Left lung (tissue), 4 donors: ENCODE measurements at regions not wholly inside any gene's neighbourhood (a gene's known extent, or its start where the extent isn't known, plus 50 kb on each side); places are given as distances from the start of the nearest gene placed in this dataset.

Source experiments
- ATAC-seq: fragments of 200-7000 bp; cut with Tn5 transposase; one replicate; pipeline ENCODE4 v1.9.1; 2020; ENCODE audit warnings: moderate library complexity
- DNase-seq, 4 donors: peaks; one replicate each; pipeline ENCODE4 v3.0.0-alpha.2; 2013 to 2020
- H3K27ac ChIP-seq, 2 donors: fragments of 200-600 bp; sonication (generic) in 1 of 2; one replicate each; pipeline versions ENCODE4 v1.5.0 to v1.8.0; 2020 to 2021
- H3K27me3 ChIP-seq, 2 donors: fragments of 200-600 bp; sonication (generic) in 1 of 2; one replicate each; pipeline versions ENCODE4 v1.5.0 to v1.8.0; 2020 to 2021
- H3K36me3 ChIP-seq, 2 donors: fragments of 200-600 bp; sonication (generic) in 1 of 2; one replicate each; pipeline versions ENCODE4 v1.5.0 to v1.8.0; 2020 to 2021
- H3K4me1 ChIP-seq, 2 donors: fragments of 200-600 bp; one replicate each; pipeline ENCODE4 v1.8.0; 2021
- H3K4me3 ChIP-seq, 2 donors: fragments of 200-600 bp; sonication (generic) in 1 of 2; one replicate each; pipeline versions ENCODE4 v1.5.0 to v1.8.0; 2020 to 2021; ENCODE audit warnings: mild to moderate bottlenecking in 1 of 2
- H3K9me3 ChIP-seq, 2 donors: fragments of 200-600 bp; sonication (generic) in 1 of 2; one replicate each; pipeline versions ENCODE4 v1.5.0 to v1.8.0; 2020 to 2021
- intact Hi-C, 2 donors: fragments of 100-400 bp; cut with DNase I; formaldehyde crosslinking; loops; one replicate each; pipeline versions ENCODE4 v1.11.2 to v1.14.2; 2022
- TF ChIP-seq, protein P1 (sequence below), 2 donors: fragments of 200-600 bp; sonication (generic) in 1 of 2; IDR thresholded peaks; one replicate each; pipeline versions ENCODE4 v1.5.0 to v1.8.0; 2021; ENCODE audit warnings: antibody characterized with exemption in 2 of 2
- donor health status: DM: no; HTN: yes; CAD: no.
- donor health status: DM: no; HTN: no; CAD: no.

DNA sequence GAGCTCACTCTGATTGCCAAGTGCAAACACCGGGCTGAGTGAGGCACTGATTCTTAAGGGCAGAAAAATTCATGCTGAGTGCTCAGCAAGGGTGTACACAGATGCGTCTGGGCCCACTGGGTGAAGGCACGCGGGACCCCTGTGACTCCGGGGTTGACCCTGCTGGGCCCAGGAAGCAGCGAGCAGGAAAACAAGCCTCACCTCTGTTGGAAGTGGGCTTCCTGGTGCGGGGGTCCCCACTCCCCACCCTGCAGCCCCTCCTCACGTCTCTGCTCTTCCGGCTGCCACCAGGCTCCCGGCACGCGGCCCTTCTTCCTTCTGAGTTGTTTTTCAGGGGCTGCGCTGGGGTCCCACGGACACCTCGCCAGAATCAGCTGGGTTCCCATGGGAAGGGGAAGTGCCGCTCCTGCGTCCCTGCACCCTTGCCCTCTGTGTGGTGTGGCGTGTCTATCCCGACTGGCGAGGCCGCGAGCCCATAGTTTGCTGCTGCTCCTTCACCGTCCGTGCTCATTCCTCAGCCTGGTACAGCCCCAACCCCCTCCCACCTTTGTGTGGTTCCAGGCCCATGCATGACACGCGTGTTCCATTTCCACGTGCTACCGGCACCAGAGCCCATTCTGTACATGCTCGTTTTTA, 80.6 kb upstream of the BHLHE23 start:
- peak in 2 of 4 donors; percentile 12 to 50 for DNase-seq
- no peaks in the 10 kb centered on the region for H3K36me3 ChIP-seq
- no peak overlapping the region for H3K4me3 ChIP-seq
- H3K9me3 ChIP-seq: no peaks in the 10 kb centered on the region
- intact Hi-C loops: no loop called here
- H3K4me1 ChIP-seq: no peaks in the 10 kb centered on the region
- no peak for ATAC-seq
- TF ChIP-seq, protein P1, sequence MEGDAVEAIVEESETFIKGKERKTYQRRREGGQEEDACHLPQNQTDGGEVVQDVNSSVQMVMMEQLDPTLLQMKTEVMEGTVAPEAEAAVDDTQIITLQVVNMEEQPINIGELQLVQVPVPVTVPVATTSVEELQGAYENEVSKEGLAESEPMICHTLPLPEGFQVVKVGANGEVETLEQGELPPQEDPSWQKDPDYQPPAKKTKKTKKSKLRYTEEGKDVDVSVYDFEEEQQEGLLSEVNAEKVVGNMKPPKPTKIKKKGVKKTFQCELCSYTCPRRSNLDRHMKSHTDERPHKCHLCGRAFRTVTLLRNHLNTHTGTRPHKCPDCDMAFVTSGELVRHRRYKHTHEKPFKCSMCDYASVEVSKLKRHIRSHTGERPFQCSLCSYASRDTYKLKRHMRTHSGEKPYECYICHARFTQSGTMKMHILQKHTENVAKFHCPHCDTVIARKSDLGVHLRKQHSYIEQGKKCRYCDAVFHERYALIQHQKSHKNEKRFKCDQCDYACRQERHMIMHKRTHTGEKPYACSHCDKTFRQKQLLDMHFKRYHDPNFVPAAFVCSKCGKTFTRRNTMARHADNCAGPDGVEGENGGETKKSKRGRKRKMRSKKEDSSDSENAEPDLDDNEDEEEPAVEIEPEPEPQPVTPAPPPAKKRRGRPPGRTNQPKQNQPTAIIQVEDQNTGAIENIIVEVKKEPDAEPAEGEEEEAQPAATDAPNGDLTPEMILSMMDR (IDR thresholded peaks at IDR 0.05): no peak
- no peak overlapping the region for H3K27ac ChIP-seq
- peaks cover 0 to 97% of the 10 kb centered on the region in 2 donors for H3K27me3 ChIP-seq

DNA sequence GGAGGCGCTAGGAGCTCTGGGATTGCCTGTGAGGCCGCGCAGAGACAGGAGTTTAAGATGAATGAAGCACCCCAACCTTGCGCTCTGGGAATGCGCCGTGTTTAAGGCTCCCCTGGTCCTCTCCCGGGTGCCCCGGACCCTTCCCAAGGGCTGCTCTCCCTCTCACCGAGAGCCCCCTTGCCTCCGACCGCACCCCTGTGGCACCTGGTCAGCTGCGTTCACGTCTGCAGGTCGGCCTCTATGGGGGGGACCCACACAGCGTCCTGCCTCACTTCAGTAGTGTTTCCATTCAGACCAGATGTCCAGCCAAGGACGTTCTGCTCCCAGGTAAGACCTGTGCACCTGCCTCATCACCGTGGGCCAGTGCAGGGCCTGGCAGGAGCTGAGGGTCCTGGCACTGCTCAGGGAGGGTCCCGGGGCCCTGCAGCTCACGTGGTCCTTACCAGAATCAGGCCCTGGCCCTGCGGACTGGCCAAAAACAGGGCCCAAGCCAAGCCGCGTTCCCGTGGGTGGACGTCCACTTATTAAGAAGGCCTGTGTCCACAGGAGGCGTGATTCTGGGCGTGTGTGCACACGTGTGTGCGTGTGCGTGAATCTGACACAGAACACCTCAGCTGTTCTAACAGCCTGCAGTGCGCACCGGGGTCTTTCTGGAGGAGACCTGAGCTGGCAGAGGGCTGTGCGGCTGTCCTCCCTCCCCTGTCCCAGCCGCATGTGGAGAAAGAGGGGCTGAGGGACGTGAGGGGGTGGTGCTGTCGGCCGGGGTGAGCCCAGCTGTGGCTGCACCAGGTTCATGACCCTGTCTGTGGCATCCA, 79.9 kb upstream of the BHLHE23 start:
- peaks cover 0 to 97% of the 10 kb centered on the region in 2 donors for H3K27me3 ChIP-seq
- ATAC-seq: no peak
- DNase-seq: peak in 2 of 4 donors; percentile 22 to 76
- no peak overlapping the region for H3K27ac ChIP-seq
- H3K9me3 ChIP-seq: no peaks in the 10 kb centered on the region
- no peaks in the 10 kb centered on the region for H3K36me3 ChIP-seq
- intact Hi-C loops: no loop called here
- H3K4me3 ChIP-seq: no peak overlapping the region
- TF ChIP-seq, protein P1 (IDR thresholded peaks at IDR 0.05): no peak
- no peaks in the 10 kb centered on the region for H3K4me1 ChIP-seq

DNA sequence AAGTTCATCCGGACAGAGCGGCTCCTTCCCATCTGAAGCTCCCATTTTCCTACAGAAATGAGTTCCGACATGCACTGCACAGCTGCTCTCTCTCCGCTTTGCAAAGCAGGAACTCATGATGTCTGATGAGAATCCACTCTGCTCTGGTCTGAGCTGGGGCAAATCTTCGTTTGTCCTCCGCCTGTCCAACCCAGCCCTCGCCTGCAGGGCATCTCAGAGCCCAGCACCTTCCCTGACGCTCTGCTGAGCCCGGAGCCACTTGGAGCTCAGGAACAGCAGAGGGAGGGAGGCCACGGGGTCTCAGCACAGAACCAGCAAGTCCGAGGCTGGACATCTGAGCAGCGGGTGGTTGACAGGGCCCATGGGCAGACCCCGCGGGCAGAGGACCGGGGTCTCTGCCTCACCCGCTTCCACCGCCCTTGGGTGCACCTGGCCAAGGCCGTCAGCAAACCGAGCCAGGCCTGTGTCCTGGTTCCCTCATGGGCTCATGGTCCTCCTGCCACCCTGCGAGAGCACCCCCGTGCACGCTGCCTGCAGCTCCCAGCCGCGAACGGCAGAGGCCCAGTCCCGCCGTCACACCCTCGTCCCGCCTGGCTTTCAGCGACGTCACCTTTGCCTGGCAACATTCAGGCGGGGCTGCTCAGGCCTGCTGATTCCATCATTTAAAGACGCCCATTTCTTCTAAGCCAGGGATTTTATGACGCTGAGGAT, 78.5 kb upstream of the BHLHE23 start:
- Histone ChIP-seq H3K9me3 (no peaks in the 10 kb centered on the region), H3K36me3 (no peaks in the 10 kb centered on the region), H3K27me3 (peaks cover 0 to 97% of the 10 kb centered on the region in 2 donors), H3K4me3 (no peak overlapping the region), H3K4me1 (no peaks in the 10 kb centered on the region), H3K27ac (no peak overlapping the region)
- ATAC-seq: no peak
- intact Hi-C loops: no loop called here
- TF ChIP-seq, protein P1 (IDR thresholded peaks at IDR 0.05): no peak
- peak in 2 of 4 donors; percentile 19 to 76 for DNase-seq

DNA sequence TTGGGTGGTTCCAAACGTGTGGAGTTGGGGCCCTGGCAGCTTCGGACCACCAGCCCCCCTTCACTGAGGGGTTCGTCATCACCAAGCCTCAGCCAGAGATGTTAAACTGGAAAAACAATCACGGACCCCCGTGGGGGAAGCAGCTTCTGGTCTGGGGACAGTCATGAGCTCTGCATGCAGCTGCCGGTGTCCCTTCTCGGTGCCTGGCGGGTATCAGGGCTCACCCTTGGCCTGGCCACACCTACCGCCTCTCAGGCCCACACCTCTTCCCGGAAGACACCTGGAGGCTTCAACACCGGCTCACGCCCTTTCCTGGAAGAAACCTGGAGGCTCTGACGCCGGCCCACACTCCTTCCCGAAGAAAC, 77.8 kb upstream of the BHLHE23 start:
- Histone ChIP-seq H3K4me1 (no peaks in the 10 kb centered on the region), H3K9me3 (peaks cover 0 to 3% of the 10 kb centered on the region in 2 donors), H3K4me3 (no peak overlapping the region), H3K27me3 (peaks cover 0 to 94% of the 10 kb centered on the region in 2 donors), H3K27ac (no peak overlapping the region), H3K36me3 (no peaks in the 10 kb centered on the region)
- DNase-seq: peak in 2 of 4 donors; percentile 15 to 37
- TF ChIP-seq, protein P1 (IDR thresholded peaks at IDR 0.05): no peak
- intact Hi-C loops: no loop called here
- no peak for ATAC-seq
